Omental fat pad (tissue), 3 donors: ENCODE measurements at regions not wholly inside any gene's neighbourhood (a gene's known extent, or its start where the extent isn't known, plus 50 kb on each side); places are given as distances from the start of the nearest gene placed in this dataset.

Experiments
- ATAC-seq: fragments of 150-250 bp; one replicate; pipeline ENCODE4 v1.9.1; 2016; ENCODE audit warnings: mild to moderate bottlenecking, moderate library complexity; ENCODE audit not compliant: low FRiP score
- DNase-seq: peaks from one replicate; pipeline ENCODE4 v3.0.0-alpha.2; 2019; ENCODE audit warnings: low spot score
- CTCF ChIP-seq, 3 donors: fragments of 450-650 bp; IDR thresholded peaks; one replicate each; pipeline ENCODE4 v1.5.1; 2016 to 2017; ENCODE audit warnings: antibody characterized with exemption in 3 of 3, mild to moderate bottlenecking in 3 of 3, moderate library complexity in 2 of 3

DNA sequence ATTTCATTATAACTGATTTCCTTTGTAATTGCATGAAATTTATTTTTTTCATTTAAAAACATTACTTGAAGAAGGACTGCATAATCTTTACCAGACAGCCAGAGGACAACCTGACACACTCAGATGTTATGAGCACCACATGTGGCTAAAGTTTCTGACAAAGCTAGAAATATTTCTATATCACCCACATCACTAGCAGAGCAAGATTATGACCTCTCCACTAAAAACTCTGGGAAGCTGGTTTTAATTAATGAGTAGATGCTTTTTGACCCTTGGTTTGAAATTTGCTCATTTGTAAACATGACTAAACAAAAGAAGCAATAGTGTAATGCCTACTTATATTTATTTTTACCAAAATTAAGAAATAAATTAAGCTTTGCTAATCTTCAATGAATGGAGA is 661.5 kb upstream of the EPHA5 start:
- ATAC-seq = no peak
- TF ChIP-seq CTCF (IDR thresholded peaks at IDR 0.05) = no peak
- DNase-seq = no peak

DNA sequence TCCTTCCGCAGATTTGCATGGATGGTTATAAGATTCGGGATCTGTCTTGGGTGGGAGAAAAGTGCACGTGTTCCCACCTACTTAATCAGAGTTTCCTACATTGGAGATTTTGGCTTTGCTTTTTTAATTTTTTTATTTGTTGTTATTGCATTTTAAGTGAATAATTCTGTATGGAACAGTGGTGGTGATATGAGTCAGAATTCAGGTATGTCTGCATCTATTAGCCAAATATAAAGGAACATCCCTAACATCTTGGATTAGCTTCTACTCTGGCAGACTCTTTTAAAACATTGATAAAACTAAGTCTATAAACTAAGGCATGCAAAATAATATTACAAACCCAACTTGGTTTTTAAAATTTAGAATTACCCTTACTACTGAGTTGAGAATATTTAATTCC is 659.8 kb upstream of the EPHA5 start:
- ATAC-seq (no peak), DNase-seq (no peak)
- TF ChIP-seq CTCF (IDR thresholded peaks at IDR 0.05) = no peak

DNA sequence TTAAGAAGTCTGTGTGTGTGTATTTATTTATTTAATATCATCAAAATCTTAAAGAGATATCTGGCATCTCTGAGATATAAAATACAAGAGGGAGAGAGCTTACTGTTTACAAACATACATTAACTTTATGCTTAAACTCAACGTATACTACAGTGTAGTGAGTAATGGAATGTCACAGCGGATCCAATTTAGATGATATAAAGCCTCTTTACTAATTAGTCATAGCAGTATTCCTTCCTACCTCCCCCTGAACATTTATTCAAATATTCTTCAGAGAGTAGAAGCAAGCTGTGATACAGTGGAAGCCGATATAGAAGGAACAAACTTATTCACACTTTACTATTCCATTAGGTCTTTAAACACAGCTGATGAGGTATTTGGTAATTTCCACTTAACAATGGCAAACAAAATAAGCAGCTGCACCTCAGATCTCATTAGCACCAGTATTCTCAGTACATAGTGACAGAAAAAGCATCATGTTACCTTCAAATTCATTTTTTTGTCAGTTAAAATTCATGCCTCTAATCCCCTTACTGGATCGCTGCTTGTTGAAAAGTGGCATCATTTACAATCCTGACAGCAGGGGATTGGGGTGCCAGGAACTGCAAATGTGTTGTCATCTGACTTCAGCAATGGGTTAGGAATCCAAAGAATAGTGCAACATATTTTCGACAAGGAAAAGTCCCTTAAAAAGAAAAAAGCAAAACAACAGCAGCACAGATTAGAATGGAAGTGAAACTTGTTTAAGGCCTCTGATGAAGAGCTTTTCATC is 658.7 kb upstream of the EPHA5 start:
- ATAC-seq = no peak
- TF ChIP-seq CTCF (IDR thresholded peaks at IDR 0.05) = no peak
- no peak for DNase-seq

GRCh38 chr4:66307641-66308438 is 637.6 kb upstream of the EPHA5 start:
- TF ChIP-seq CTCF (IDR thresholded peaks at IDR 0.05) = no peak
- no peak for DNase-seq

DNA sequence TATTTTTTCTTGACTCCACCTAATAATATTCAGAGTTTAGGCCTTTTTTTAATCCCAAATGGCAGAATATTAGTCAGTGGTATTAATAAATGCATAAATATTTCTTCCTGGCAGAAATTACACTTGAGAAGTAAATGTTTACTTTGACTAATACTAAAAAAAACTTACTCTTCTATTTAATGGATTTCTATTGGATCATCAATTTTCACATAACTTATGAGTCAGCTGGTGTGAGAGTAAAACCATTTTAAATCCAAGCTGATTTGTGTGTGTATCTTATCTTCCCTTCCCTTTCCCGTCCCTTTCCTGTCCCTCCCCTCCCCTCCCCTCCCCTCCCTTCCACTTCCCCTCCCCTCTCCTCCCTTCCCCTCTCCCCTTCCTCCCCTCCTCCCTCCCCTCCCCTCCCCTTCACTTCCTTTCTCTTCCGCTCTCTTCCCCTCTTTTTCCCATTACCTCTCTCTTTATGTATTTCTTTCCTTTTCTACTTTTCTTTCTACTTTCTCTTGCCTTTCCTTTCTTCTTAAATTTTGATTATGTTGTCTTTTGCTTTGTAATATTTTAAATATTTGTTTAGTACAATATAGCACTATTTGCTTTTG is 630.1 kb upstream of the EPHA5 start:
- ATAC-seq = no peak
- TF ChIP-seq CTCF (IDR thresholded peaks at IDR 0.05) = no peak

More at GRCh38 chr4:66307641-66308438, 637.6 kb upstream of the EPHA5 start:
- ATAC-seq = no peak

DNA sequence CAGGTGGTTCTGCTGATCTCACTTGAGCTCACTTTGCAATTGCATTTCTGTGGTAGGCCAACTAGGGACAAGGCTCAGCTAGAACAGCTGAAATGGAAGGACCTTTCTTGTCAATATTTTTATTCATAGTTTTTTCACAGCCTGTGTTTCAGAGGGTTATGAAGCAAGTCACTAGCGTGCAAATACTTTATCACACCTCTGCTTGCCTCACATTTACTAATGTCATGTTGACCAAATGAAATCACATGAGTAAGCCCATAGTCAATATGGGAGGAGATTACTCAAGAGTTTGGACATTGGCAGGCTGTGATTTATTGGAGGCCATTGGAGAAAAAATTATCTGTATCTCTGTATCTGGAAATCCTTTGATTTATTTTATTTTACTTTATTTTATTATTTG is 628.3 kb upstream of the EPHA5 start:
- DNase-seq = no peak
- no peak for ATAC-seq
- no peak for TF ChIP-seq CTCF (IDR thresholded peaks at IDR 0.05)

More for the DNA sequence above, 630.1 kb upstream of the EPHA5 start:
- DNase-seq = no peak
